ENCODE measurements at regions not wholly inside any gene's neighbourhood (a gene's known extent, or its start where the extent isn't known, plus 50 kb on each side); places are given as distances from the start of the nearest gene placed in this dataset.

- H3K36me3 ChIP-seq (ENCODE audit: control insufficient read depth in 2 of 4, insufficient read depth in 4 of 4, low read length in 3 of 4), result no peaks in the 10 kb centered on the region
- no peaks in the 10 kb centered on the region for H3K9me3 ChIP-seq (ENCODE audit: insufficient read depth in 2 of 2, low read depth in 1 of 2, low read length in 1 of 2)
- no peaks in the 10 kb centered on the region for H3K27me3 ChIP-seq (replicated peaks in 1 of 4; ENCODE audit: control insufficient read depth in 3 of 4, extremely low read depth in 1 of 4, insufficient read depth in 3 of 4, low read length in 3 of 4)
- no peak overlapping the region for H2BK120ac ChIP-seq (replicated peaks; ENCODE audit: low read depth, low read length)
- ChIA-PET POLR2A (ENCODE audit: partially characterized antibody) (no interaction called here), CTCF (ENCODE audit: partially characterized antibody) (no interaction called here)
- no peaks in the 10 kb centered on the region for H3K79me1 ChIP-seq (ENCODE audit: low read depth, low read length)
- no peak overlapping the region for H3K14ac ChIP-seq (ENCODE audit: insufficient read length)
- no peak overlapping the region for H2BK20ac ChIP-seq (ENCODE audit: low read length)
- H3K23ac ChIP-seq (ENCODE audit: insufficient read length), result no peak overlapping the region
- no peak overlapping the region for H4K91ac ChIP-seq (replicated peaks; ENCODE audit: insufficient read length, low read length)
- no peak overlapping the region for H4K8ac ChIP-seq (ENCODE audit: extremely low read depth, insufficient read depth, low read length)
- no peak overlapping the region for H2AK5ac ChIP-seq (ENCODE audit: low read depth, low read length)
- no peak overlapping the region for H2BK5ac ChIP-seq (ENCODE audit: low read depth, low read length)
- H3K4me2 ChIP-seq (ENCODE audit: insufficient read depth in 1 of 2, low read depth in 2 of 2, low read length in 2 of 2), result no peak overlapping the region
- H2AFZ ChIP-seq (ENCODE audit: low read length), result no peak overlapping the region
- H3K23me2 ChIP-seq (ENCODE audit: low read depth, low read length), result no peaks in the 10 kb centered on the region
- H3K4me3 ChIP-seq (ENCODE audit: extremely low read depth in 1 of 4, insufficient read depth in 2 of 4, low read depth in 3 of 4, low read length in 4 of 4), result no peak overlapping the region
- FAIRE-seq (peak; percentile 55), DNase-seq (ENCODE audit: low read depth in 1 of 2, low spot score in 2 of 2) (no peak)
- H3K4ac ChIP-seq (replicated peaks; ENCODE audit: insufficient read length, low read depth, low read length), result no peak overlapping the region
- H2BK15ac ChIP-seq (ENCODE audit: low read length), result no peak overlapping the region
- no peak overlapping the region for H3K56ac ChIP-seq (replicated peaks; ENCODE audit: insufficient read length, low read depth, low read length)
- H3K18ac ChIP-seq (ENCODE audit: extremely low read depth, low read length), result no peak overlapping the region
- H3K9ac ChIP-seq (replicated peaks in 1 of 4; ENCODE audit: extremely low read depth in 1 of 4, low read depth in 3 of 4, low read length in 3 of 4), result 0 out of 7 replicates have a peak overlapping the region, but pooled peaks of 1 of the 4 experiments have one; percentile 33
- 88% methylated on average over 2 of the region's 2 CpGs; no CpG with 5 or more reads in 1 of the 2 experiments for WGBS, 2 experiments (ENCODE audit: extremely low coverage in 1 of 2, insufficient coverage in 1 of 2, insufficient read length in 1 of 2, insufficient replicate concordance in 2 of 2, low coverage in 1 of 2, low lambda C conversion rate in 2 of 2, missing lambda C conversion rate in 1 of 2)
- TF ChIP-seq SIX5 (IDR thresholded peaks at IDR 0.05; ENCODE audit: low read depth, low read length), result no peak
- peak; percentile 59; the same call in 1 of the 2 replicates for TF ChIP-seq SRF (IDR thresholded peaks at IDR 0.05; ENCODE audit: low read depth, low read length)
- no peaks in the 10 kb centered on the region for H4K20me1 ChIP-seq (replicated peaks in 1 of 2; ENCODE audit: control insufficient read depth in 1 of 2, insufficient read depth in 2 of 2, low read length in 2 of 2)
- no peaks in the 10 kb centered on the region for H3K79me2 ChIP-seq (ENCODE audit: control insufficient read depth in 1 of 2, insufficient read depth in 2 of 2, low read length in 2 of 2)
- peaks cover 0 to 4% (median 0%) of the 10 kb centered on the region in 4 experiments; a peak in 1 of 7 replicates for H3K4me1 ChIP-seq (replicated peaks in 1 of 4; ENCODE audit: control insufficient read depth in 3 of 4, insufficient read depth in 4 of 4, low read length in 3 of 4)
- H4K5ac ChIP-seq (ENCODE audit: insufficient read length, low read depth, low read length), result no peak overlapping the region
- peak overlapping the region; percentile 42; the same call in 1 of the 2 replicates for H3K27ac ChIP-seq (ENCODE audit: low read depth, low read length)
- no peak overlapping the region for H2BK12ac ChIP-seq (ENCODE audit: low read depth, low read length)
Measured at GRCh38 chr10:36301139-36301538, 659.0 kb upstream of the FZD8 start.
